Calu3 (cell line): ENCODE measurements at regions not wholly inside any gene's neighbourhood (a gene's known extent, or its start where the extent isn't known, plus 50 kb on each side); places are given as distances from the start of the nearest gene placed in this dataset.

Experiments
- BruUV-seq: library from RNA; stranded (reverse); fragments of 400-500 nt; replicated peaks from 2 replicates; lab custom pipeline; 2021; lab: Mats Ljungman, UMichigan
- CTCF ChIA-PET: fragments of 300-600 bp; sonication (Branson Sonifier 250); formaldehyde crosslinking; loops from one replicate; lab custom pipeline; 2022; ENCODE audit warnings: antibody characterized with exemption; lab: Charles Lee
- DNase-seq: peaks from one replicate; pipeline ENCODE4 v3.0.0; 2022
- H3K27ac Mint-ChIP-seq: one replicate; pipeline ENCODE4 v1.8.0; 2022; ENCODE audit warnings: mixed read lengths; ENCODE audit not compliant: unreplicated experiment
- H3K27me3 Mint-ChIP-seq: one replicate; pipeline ENCODE4 v1.8.0; 2022; ENCODE audit warnings: mixed read lengths; ENCODE audit not compliant: unreplicated experiment
- H3K36me3 Mint-ChIP-seq: one replicate; pipeline ENCODE4 v1.8.0; 2022; ENCODE audit warnings: mild to moderate bottlenecking, moderate library complexity, mixed read lengths; ENCODE audit not compliant: insufficient read depth, unreplicated experiment
- H3K4me1 Mint-ChIP-seq: one replicate; pipeline ENCODE4 v1.8.0; 2022; ENCODE audit warnings: mild to moderate bottlenecking, low read depth, mixed read lengths; ENCODE audit not compliant: unreplicated experiment
- H3K4me3 Mint-ChIP-seq: one replicate; pipeline ENCODE4 v1.8.0; 2022; ENCODE audit warnings: mild to moderate bottlenecking, low read depth, moderate library complexity, mixed read lengths; ENCODE audit not compliant: unreplicated experiment
- H3K9me3 Mint-ChIP-seq: one replicate; pipeline ENCODE4 v1.8.0; 2022; ENCODE audit warnings: low read depth, mixed read lengths; ENCODE audit not compliant: unreplicated experiment
- intact Hi-C: fragments of 100-400 bp; cut with micrococcal nuclease; formaldehyde crosslinking; loops from one replicate; pipeline ENCODE4 v1.10.0; 2022; ENCODE audit not compliant: unreplicated experiment
- TF ChIP-seq, protein P1 (sequence below): fragments of 200-600 bp; IDR thresholded peaks from one replicate; pipeline ENCODE4 v1.8.0; 2022; ENCODE audit warnings: antibody characterized with exemption; ENCODE audit not compliant: unreplicated experiment

GRCh38 chr6:118367314-118367713, 180.8 kb upstream of the PLN start:
- Mint-ChIP-seq H3K27me3 (no peaks in the 10 kb centered on the region), H3K4me3 (no peak overlapping the region), H3K36me3 (no peaks in the 10 kb centered on the region), H3K27ac (no peak overlapping the region), H3K4me1 (no peaks in the 10 kb centered on the region), H3K9me3 (no peaks in the 10 kb centered on the region)
- TF ChIP-seq, protein P1, sequence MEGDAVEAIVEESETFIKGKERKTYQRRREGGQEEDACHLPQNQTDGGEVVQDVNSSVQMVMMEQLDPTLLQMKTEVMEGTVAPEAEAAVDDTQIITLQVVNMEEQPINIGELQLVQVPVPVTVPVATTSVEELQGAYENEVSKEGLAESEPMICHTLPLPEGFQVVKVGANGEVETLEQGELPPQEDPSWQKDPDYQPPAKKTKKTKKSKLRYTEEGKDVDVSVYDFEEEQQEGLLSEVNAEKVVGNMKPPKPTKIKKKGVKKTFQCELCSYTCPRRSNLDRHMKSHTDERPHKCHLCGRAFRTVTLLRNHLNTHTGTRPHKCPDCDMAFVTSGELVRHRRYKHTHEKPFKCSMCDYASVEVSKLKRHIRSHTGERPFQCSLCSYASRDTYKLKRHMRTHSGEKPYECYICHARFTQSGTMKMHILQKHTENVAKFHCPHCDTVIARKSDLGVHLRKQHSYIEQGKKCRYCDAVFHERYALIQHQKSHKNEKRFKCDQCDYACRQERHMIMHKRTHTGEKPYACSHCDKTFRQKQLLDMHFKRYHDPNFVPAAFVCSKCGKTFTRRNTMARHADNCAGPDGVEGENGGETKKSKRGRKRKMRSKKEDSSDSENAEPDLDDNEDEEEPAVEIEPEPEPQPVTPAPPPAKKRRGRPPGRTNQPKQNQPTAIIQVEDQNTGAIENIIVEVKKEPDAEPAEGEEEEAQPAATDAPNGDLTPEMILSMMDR = no peak
- no peak for DNase-seq
- intact Hi-C loops = no loop called here
- CTCF ChIA-PET = no interaction called here
- BruUV-seq = no TSS peak

DNA sequence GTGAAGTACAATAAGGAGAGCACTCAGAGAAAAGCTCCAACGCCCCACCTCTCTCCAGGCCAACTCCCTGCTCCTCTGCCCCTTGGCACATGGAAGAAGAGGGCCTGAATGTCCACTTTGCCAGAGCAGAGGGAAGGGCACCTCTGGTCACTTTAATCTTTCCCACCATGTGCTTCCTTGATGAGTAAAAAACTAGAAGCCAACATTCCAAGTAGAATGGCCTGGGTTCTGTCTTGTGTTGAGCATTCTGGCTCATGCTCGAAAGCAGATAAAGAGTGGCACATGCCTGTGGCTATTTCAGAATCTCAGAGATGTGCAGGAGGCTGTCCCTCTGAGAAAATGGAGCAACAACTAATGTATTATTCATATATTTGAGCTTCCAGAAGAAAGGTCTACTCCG, 177.4 kb upstream of the PLN start:
- Mint-ChIP-seq H3K9me3 (peaks cover 7% of the 10 kb centered on the region), H3K27me3 (peaks cover 16% of the 10 kb centered on the region), H3K27ac (no peak overlapping the region), H3K4me3 (no peak overlapping the region), H3K4me1 (no peaks in the 10 kb centered on the region), H3K36me3 (no peaks in the 10 kb centered on the region)
- TF ChIP-seq, protein P1 = no peak
- CTCF ChIA-PET = no interaction called here
- DNase-seq = no peak
- intact Hi-C loops = no loop called here
- BruUV-seq = no TSS peak

DNA sequence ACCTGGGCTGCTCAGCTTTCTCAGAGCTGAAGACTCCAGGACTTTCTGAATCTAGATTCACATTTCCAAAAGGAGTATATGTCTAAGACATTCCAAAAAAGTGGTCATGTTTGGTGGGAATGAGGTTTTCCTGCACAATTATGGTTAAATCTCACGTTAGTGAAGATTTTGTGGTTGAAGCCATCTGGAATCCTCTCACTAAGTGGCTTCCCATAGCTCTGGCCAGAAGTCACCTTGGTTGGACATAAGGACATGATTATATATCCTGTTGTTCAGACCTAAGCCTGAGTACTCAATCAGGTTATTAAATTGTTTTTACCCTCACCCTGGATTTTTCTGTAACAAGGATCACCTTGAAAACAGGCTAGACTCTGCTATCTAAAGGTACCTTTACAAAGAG, 176.1 kb upstream of the PLN start:
- H3K4me1 Mint-ChIP-seq = no peaks in the 10 kb centered on the region
- H3K27ac Mint-ChIP-seq = no peak overlapping the region
- DNase-seq = no peak
- H3K4me3 Mint-ChIP-seq = no peak overlapping the region
- TF ChIP-seq, protein P1 = no peak
- intact Hi-C loops = no loop called here
- H3K36me3 Mint-ChIP-seq = no peaks in the 10 kb centered on the region
- no TSS peak for BruUV-seq
- H3K9me3 Mint-ChIP-seq = peaks cover 7% of the 10 kb centered on the region
- CTCF ChIA-PET = no interaction called here
- peaks cover 16% of the 10 kb centered on the region for H3K27me3 Mint-ChIP-seq

DNA sequence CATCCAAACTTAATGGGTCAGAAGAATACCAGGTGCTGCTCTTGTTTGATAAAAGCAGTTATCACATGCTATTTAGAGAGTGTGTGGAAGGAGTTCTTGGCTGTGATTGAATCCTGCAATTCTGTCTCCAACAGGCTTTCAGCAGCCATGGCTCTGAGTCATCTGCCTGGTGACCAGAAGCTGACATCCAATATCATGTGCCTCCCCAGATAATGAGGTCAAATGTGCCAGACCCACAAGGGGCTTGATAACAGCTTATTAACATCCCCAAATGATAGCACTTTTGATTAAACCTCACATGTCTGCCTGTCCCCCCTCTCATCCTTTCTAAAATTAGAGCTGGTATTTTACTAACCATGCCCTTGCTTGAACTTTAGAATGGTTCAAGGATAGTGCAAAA, 175.7 kb upstream of the PLN start:
- H3K27me3 Mint-ChIP-seq = peaks cover 16% of the 10 kb centered on the region

More for the DNA sequence above, 175.7 kb upstream of the PLN start:
- intact Hi-C loops = no loop called here
- CTCF ChIA-PET = no interaction called here
- no peaks in the 10 kb centered on the region for H3K4me1 Mint-ChIP-seq
- BruUV-seq = no TSS peak
- no peak overlapping the region for H3K4me3 Mint-ChIP-seq
- peaks cover 7% of the 10 kb centered on the region for H3K9me3 Mint-ChIP-seq
- H3K27ac Mint-ChIP-seq = no peak overlapping the region
- DNase-seq = no peak
- TF ChIP-seq, protein P1 = no peak
- H3K36me3 Mint-ChIP-seq = no peaks in the 10 kb centered on the region
